DMS53 treated with DMSO at 0.1 percent for 48 hours (cell line): ENCODE measurements at regions not wholly inside any gene's neighbourhood (a gene's known extent, or its start where the extent isn't known, plus 50 kb on each side); places are given as distances from the start of the nearest gene placed in this dataset.
A peak's percentile ranks its signal among the peaks of the same experiment; 100 is the strongest.

Source experiments
- DNase-seq: peaks from one replicate; lab custom pipeline; 2025; ENCODE audit not compliant: unreplicated experiment; lab: John Stamatoyannopoulos, UW

- no peak for DNase-seq
Measured at GRCh38 chr11:71311928-71312510, 59.6 kb upstream of the SHANK2 start.

GRCh38 chr11:71311176-71311925 lies 59.0 kb upstream of the SHANK2 start:
- no peak for DNase-seq

GRCh38 chr11:71310184-71310583 lies 57.8 kb upstream of the SHANK2 start:
- DNase-seq = no peak

GRCh38 chr11:71309611-71310010 lies 57.2 kb upstream of the SHANK2 start:
- no peak for DNase-seq

GRCh38 chr11:71309181-71309580 lies 56.8 kb upstream of the SHANK2 start:
- no peak for DNase-seq

GRCh38 chr11:71307811-71308645 lies 55.7 kb upstream of the SHANK2 start:
- peak; percentile 33 for DNase-seq

GRCh38 chr11:71305451-71306125 lies 53.2 kb upstream of the SHANK2 start:
- DNase-seq = no peak

- DNase-seq = no peak
Measured at GRCh38 chr11:71305041-71305440, 52.7 kb upstream of the SHANK2 start.

GRCh38 chr11:71304491-71304890 lies 52.1 kb upstream of the SHANK2 start:
- DNase-seq = no peak

GRCh38 chr11:71304045-71304444 lies 51.7 kb upstream of the SHANK2 start:
- no peak for DNase-seq

- no peak for DNase-seq
Measured at GRCh38 chr11:71302911-71303310, 50.5 kb upstream of the SHANK2 start.

- DNase-seq = no peak
Measured at GRCh38 chr11:71302534-71302909, 50.1 kb upstream of the SHANK2 start.
